ENCODE measurements at regions not wholly inside any gene's neighbourhood (a gene's known extent, or its start where the extent isn't known, plus 50 kb on each side); places are given as distances from the start of the nearest gene placed in this dataset.
"Not testable (repeated sequence)": the region's sequence is repeated elsewhere in the genome, so short reads cannot be mapped to it uniquely, and the experiment has no call there.

DNA sequence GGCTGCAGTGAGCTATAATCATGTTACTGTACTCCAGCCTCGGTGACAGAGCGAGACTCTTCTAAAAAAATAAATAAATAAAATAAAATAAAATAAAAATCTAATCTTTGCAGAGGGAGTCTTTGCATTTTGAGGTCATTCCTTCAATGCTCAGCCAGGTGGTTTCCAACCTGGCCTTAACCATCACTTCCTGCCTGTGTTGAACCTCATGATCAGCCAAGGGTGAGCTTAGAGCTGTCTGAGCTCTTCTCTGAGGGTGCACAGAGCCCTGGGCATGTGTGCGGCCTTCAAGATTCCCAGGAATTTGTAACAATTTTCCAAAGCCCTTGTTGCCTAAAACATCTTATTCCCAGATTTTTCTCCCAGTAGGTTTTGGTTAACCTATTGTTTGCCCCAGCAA, 94.3 kb downstream of the KCNJ12 start:
- not testable (repeated sequence) for H3K27me3 Mint-ChIP-seq (ENCODE audit: low read depth in 3 of 3); H3K36me3 Mint-ChIP-seq; H3K4me3 Mint-ChIP-seq; DNase-seq; H3K4me1 Mint-ChIP-seq; H3K9me3 Mint-ChIP-seq; H3K27ac Mint-ChIP-seq

DNA sequence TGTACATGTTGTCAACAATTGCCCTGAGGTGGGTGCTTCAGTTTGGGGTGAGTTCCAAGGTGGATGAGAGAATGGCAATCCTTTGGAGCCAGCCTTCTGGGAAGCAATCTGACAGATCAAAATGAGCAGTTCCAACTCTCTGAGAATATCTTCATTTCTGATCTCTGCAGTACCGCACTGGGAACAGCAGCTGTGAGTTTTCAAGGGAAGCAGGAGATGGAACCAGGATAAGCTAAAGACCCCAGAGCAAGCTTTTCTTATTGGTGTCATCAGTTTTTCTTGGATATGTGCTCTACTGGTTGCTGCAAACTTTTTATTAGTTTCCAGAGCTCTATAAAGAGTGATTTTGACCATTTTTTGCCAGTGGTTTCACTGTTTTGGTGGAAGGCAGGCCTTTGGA, 94.7 kb downstream of the KCNJ12 start:
- Mint-ChIP-seq H3K9me3 (peaks cover 0 to 2% (median 0%) of the 10 kb centered on the region in 6 donors), H3K27me3 (ENCODE audit: low read depth in 3 of 3) (peaks cover 0 to 2% (median under 1%) of the 10 kb centered on the region in 3 donors), H3K36me3 (no peaks in the 10 kb centered on the region), H3K4me1 (no peaks in the 10 kb centered on the region), H3K4me3 (no peak overlapping the region), H3K27ac (no peak overlapping the region)
- no peak for DNase-seq

DNA sequence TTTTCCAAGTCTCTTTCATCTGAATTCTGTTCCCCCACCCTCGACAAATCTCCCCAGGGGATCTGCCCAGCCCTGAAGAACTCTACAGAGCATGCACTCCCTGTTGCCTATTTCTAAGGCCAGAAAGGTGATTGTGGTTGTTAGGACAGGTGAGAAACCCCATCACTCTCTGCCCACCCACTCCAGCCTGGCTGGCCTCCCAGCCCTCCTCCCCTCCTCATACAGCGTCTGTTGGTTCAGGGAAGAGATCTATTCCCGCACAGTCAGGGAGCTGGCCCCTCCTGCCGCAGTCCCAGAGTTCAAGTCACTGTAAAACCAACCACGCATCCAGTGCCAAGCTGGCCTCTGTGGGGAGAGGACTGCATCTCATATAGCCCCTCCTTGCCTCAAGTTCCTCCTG, 98.7 kb downstream of the KCNJ12 start:
- Mint-ChIP-seq H3K36me3 (no peaks in the 10 kb centered on the region), H3K4me1 (no peaks in the 10 kb centered on the region), H3K27ac (no peak overlapping the region), H3K9me3 (peaks cover 0 to 12% (median 2%) of the 10 kb centered on the region in 6 donors), H3K4me3 (no peak overlapping the region), H3K27me3 (ENCODE audit: low read depth in 3 of 3) (peaks cover 2 to 7% (median 2%) of the 10 kb centered on the region in 3 donors)
- DNase-seq: no peak

DNA sequence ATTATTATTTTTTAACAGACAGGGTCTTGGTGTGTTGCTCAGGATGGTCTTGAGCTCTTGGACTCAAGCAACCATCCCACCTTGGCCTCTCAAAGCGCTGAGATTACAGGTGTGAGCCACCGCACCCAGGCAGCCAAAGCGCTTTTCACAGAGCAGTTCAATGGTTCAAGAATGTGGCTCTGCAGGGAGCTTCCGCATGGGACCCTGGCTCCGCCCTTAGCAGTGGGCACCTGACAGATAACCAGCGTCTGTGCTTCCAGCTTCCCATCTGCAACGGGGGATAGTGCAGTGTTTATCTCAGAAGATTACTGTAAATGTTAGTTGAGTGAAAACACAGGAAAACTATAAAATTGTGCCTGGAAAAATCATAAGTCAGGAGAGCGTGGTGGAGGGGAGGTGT, 99.4 kb downstream of the KCNJ12 start:
- peaks cover 2 to 14% (median 3%) of the 10 kb centered on the region in 3 donors for H3K27me3 Mint-ChIP-seq (ENCODE audit: low read depth in 3 of 3)
- DNase-seq: no peak
- H3K4me3 Mint-ChIP-seq: no peak overlapping the region
- no peaks in the 10 kb centered on the region for H3K36me3 Mint-ChIP-seq
- H3K4me1 Mint-ChIP-seq: no peaks in the 10 kb centered on the region
- peaks cover 0 to 12% (median 2%) of the 10 kb centered on the region in 6 donors for H3K9me3 Mint-ChIP-seq
- no peak overlapping the region for H3K27ac Mint-ChIP-seq

DNA sequence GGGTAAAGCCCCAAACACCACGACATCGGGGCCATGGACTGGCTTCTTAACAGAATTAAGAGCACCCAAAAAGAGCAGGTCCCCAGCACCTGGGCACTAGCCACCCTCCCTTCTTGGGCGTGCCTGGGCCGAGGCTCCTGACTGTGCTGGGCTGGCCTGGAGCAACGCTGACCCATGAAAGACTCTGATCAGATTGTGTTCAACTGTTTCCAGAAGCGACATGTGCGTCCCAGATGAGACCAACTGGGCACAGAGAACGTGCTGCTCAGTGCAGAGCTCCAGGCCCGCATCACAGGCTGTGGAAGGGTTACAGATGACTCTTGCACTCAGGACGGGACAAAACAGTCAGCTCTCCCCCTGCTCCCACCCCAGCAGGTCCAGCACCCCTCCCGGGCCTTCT, 100.7 kb downstream of the KCNJ12 start:
- Mint-ChIP-seq H3K4me1 (no peaks in the 10 kb centered on the region), H3K27me3 (ENCODE audit: low read depth in 3 of 3) (peaks cover 3 to 15% (median 3%) of the 10 kb centered on the region in 3 donors), H3K36me3 (no peaks in the 10 kb centered on the region), H3K4me3 (no peak overlapping the region), H3K9me3 (peaks cover 0 to 12% (median 2%) of the 10 kb centered on the region in 6 donors), H3K27ac (no peak overlapping the region)
- DNase-seq: no peak

DNA sequence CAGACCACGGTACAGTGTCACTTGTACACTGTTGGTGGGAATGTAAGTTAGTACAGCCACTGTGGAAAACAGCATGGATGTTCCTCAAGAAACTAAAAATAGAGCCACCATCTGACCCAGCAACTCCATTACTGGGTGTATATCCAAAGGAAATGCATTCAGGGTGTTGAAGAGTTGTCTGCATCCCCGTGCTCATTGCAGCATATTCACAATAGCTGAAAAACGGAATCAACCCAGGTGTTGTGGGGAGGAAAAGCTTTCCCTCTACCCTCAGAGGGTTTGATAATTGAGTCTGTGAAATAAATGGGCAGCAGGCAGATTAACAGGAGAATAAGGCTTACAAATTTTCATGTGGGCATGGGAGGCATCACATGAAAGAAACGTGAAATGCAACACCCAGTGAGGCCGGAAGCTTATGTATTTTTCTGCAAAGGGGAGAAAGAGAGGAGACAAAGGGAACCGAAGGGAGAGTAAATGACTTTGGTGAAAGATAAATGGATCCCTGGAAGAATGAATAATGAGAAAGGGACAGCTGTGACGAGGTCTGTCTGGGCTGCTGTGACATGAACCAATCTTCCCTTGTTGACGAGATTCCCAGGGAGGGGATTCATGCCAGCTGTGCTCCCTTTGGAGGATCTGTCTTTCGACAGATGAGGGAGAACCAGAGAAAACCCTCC, 106.2 kb downstream of the KCNJ12 start:
- Mint-ChIP-seq H3K27me3 (ENCODE audit: low read depth in 3 of 3) (peaks cover 8 to 19% (median 10%) of the 10 kb centered on the region in 3 donors), H3K4me1 (no peaks in the 10 kb centered on the region)

DNA sequence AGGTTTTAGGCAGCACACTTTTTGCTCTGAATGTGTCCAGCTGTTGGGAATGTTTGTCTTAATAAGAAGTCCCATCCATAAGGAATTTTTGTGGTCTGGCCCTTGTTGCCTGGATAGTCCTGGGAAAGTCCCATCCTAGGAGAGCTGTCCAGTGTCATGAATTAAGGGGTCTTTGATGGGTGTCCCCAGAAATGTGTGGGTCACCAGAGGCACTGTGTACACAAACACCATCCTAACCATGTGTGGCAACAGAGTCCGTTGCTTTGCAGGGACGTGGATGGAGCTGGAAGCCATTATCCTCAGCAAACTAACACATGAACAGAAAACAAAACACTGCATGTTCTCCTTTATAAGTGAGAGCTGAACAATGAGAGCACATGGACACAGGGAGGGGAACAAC, 111.9 kb downstream of the KCNJ12 start:
- not testable (repeated sequence) for DNase-seq; H3K4me1 Mint-ChIP-seq; H3K27me3 Mint-ChIP-seq (ENCODE audit: low read depth in 3 of 3); H3K36me3 Mint-ChIP-seq; H3K27ac Mint-ChIP-seq; H3K4me3 Mint-ChIP-seq; H3K9me3 Mint-ChIP-seq

More for the DNA sequence above, 106.2 kb downstream of the KCNJ12 start:
- Mint-ChIP-seq H3K36me3 (no peaks in the 10 kb centered on the region), H3K27ac (peak overlapping the region in 1 of 6 donors; percentile 58), H3K9me3 (peaks cover 0 to 12% (median under 1%) of the 10 kb centered on the region in 6 donors), H3K4me3 (no peak overlapping the region)
- DNase-seq: no peak

DNA sequence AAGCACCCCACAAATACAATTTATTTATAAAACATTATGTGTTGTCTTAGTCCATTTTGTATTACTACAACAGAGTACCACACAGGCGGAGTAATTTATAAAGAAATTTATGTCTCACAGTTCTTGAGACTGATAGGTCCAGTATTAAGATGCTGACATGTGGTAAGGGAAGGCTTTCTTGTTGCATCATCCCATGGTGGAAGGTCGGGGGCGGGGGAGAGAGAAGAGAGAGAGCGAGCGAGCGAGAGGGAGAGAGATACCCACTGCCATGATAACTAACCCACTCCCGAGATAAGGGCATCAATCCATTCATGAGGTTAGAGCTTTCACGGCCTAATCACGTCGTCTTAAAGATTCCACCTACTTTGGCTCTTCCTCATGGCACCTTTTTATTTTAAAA, 117.8 kb downstream of the KCNJ12 start:
- Mint-ChIP-seq H3K36me3 (no peaks in the 10 kb centered on the region), H3K4me1 (no peaks in the 10 kb centered on the region), H3K27me3 (ENCODE audit: low read depth in 3 of 3) (peaks cover 0 to 2% (median 1%) of the 10 kb centered on the region in 3 donors), H3K4me3 (no peak overlapping the region), H3K9me3 (no peaks in the 10 kb centered on the region), H3K27ac (no peak overlapping the region)
- DNase-seq: no peak

DNA sequence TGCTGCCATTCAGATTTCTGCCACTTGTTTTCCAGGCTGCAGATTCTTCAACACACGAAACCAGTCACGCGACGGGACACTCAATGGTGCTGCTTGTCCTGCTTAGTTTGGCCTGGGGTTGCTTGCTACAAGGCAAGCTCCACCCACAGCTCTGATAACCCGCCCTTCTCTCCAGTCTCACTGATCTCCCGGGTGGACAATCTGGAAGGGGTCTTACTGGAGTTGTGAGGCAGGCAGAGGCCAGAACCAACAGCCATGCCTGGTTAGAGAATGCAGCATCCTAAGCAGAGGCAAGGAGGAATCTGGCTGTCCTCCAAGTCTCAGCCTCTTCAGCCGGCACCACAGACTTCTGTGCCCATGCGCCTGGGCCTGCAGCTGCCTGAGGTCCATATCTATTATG, 119.1 kb downstream of the KCNJ12 start:
- no peak overlapping the region for H3K4me3 Mint-ChIP-seq
- H3K27ac Mint-ChIP-seq: no peak overlapping the region
- no peaks in the 10 kb centered on the region for H3K4me1 Mint-ChIP-seq
- H3K9me3 Mint-ChIP-seq: no peaks in the 10 kb centered on the region
- no peak for DNase-seq
- peaks cover 0 to 2% (median 1%) of the 10 kb centered on the region in 3 donors for H3K27me3 Mint-ChIP-seq (ENCODE audit: low read depth in 3 of 3)
- H3K36me3 Mint-ChIP-seq: no peaks in the 10 kb centered on the region

DNA sequence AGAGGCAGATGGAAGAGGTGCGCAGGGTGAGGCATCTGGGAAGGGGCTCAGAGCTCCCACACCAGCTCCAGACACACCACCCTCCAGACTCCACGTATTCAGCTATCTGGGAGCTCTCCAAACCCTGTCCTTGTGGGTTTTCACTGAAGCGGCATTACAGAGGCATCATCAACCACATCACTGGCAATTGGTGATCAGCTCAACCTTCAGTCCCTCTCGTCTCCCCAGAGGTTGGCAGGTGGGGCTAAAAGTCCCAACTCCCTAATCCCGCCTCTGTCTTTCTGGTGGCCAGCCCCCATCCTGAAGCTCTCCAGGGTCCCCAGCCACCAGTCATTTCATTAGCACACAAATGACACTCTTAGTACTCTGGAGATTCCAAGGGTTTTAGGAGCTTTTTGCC, 123.9 kb downstream of the KCNJ12 start:
- peaks cover 0 to 2% (median 1%) of the 10 kb centered on the region in 3 donors for H3K27me3 Mint-ChIP-seq (ENCODE audit: low read depth in 3 of 3)
- no peak for DNase-seq
- no peaks in the 10 kb centered on the region for H3K4me1 Mint-ChIP-seq
- no peak overlapping the region for H3K4me3 Mint-ChIP-seq
- no peaks in the 10 kb centered on the region for H3K36me3 Mint-ChIP-seq
- H3K9me3 Mint-ChIP-seq: no peaks in the 10 kb centered on the region
- H3K27ac Mint-ChIP-seq: no peak overlapping the region

DNA sequence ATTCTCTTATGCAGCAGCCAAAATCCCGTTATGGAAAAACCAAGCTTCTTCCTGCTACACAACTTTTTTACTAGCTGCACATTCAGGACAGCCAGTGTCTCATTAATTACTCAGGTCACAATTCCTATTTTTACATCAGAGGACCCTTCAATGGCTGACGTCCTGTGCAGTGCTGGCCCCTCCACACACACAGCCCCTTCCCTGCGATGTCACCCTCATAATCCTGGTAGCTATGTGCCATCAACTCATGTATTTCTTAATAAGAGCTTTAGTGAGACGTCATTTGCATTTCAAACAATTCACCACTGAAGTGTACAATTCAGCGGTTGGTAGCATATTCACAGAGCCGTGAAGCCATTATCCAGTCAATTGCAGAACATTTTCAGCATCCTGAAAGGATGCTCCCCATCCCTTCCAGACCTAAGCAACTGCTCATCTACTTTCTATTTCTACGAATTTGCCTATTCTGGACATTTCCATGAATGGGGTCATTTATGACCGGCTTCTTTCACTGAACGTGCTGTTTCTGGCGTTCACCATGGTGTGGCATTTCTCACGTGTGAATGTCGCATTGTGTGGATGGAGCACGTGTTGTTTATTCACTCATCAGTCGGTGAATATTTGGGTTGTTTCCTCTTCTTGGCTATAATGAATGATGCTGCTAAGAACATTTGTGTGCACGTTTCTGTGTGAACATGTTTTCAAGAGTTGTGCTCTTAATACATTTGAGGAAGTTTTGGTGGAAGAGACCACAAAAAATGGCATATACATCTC, 126.0 kb downstream of the KCNJ12 start:
- not testable (repeated sequence) for DNase-seq; H3K27me3 Mint-ChIP-seq (ENCODE audit: low read depth in 3 of 3); H3K4me3 Mint-ChIP-seq; H3K4me1 Mint-ChIP-seq; H3K27ac Mint-ChIP-seq; H3K36me3 Mint-ChIP-seq; H3K9me3 Mint-ChIP-seq

DNA sequence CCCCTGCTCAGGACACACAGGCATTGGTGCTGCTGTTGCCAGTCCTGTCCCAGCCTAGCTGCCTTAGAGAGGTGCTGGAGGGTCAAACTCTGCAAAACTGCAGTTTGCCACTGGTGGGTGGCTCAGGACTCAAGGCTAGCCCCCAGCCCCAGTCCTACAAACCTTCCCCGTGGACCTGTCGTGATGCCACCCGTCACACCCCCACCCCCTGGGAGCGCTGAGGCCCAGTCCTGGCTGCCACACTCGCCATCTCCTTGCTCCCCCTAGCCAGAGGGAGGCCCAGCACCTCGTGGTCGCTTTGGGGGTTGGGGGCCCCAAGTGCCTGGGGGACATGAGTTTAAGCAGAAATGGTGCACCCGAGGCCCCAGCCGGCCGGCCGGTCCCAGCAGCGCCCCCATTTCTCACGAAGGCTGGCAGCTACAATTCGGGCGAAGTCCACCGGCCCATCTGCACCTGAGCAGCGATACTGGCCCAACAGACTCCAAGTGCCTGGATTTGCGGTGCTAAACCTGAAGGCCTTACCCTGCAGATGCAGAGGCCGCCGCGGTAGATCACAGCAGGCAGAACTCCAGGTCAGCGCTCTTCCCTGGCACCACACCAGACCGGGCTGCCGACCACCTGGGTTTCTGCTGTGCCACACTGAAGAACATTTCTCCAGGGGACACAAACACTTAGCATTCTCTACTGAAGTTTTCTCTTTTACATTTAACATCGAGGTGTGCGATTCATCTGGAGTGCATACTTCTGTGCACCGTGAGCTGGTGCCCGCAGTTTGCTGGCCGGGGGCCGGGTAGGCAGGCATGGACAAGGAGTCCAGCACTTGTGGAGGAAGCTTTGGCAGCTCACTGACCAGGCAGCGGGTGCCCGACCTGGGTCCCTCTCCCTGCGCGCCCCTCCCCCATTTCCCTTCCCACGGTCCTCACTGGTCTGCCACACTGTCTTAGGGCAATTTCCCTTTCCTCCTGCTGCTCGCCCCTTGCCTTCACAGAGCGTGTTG, 130.0 kb downstream of the KCNJ12 start:
- Mint-ChIP-seq H3K36me3 (no peaks in the 10 kb centered on the region), H3K4me1 (peaks cover 4 to 5% of the 10 kb centered on the region in 2 donors), H3K27me3 (ENCODE audit: low read depth in 3 of 3) (peaks cover 4 to 25% (median 6%) of the 10 kb centered on the region in 3 donors), H3K27ac (no peak overlapping the region), H3K9me3 (no peaks in the 10 kb centered on the region), H3K4me3 (no peak overlapping the region)
- DNase-seq: no peak

DNA sequence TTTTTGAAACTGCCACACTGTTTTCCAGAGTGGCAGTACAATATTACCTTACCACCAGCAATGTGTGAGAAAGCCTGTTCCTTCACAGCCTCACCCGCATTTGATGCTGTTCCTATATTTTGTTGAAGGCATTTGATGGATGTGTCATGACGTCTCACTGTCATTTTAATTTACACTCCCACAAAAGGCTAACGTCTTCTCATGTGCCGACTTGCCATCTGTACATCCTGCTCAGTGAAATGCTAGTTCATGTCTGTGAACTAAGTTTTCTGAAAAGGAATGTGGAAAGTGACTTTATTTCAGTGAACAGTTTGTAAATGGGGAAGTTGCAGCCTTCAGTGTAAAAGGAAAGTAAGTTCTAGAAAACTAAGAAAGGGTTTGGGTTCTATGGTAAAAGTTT, 131.6 kb downstream of the KCNJ12 start:
- H3K9me3 Mint-ChIP-seq, DNase-seq, H3K36me3 Mint-ChIP-seq, H3K4me3 Mint-ChIP-seq, H3K27ac Mint-ChIP-seq: not testable (repeated sequence)
- peaks cover 9 to 27% (median 13%) of the 10 kb centered on the region in 3 donors for H3K27me3 Mint-ChIP-seq (ENCODE audit: low read depth in 3 of 3)
- peaks cover 10 to 15% of the 10 kb centered on the region in 2 donors for H3K4me1 Mint-ChIP-seq

DNA sequence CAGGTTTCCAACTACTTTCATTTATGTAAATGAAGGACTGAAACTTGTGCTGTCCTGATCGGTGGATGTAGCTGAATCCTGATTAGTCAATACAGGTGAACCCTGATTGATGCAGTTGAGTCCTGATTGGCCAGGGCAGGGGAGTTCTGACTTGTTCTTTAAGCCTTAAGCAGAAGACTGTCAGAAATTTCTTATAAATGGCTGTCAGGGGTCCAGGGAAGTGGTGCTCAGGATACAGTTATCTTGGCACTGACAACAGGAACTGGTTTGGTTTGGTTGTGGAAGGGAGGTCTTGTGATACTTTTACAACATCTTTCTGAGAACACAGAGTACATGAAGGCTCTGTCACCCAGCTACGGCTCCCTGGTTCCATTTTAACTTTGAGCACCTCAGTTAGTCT, 132.1 kb downstream of the KCNJ12 start:
- peaks cover 9 to 28% (median 13%) of the 10 kb centered on the region in 3 donors for H3K27me3 Mint-ChIP-seq (ENCODE audit: low read depth in 3 of 3)
- no peaks in the 10 kb centered on the region for H3K36me3 Mint-ChIP-seq
- H3K9me3 Mint-ChIP-seq: no peaks in the 10 kb centered on the region
- no peak overlapping the region for H3K27ac Mint-ChIP-seq
- H3K4me3 Mint-ChIP-seq: no peak overlapping the region
- no peak for DNase-seq
- H3K4me1 Mint-ChIP-seq: peaks cover 10 to 15% of the 10 kb centered on the region in 2 donors

All from immature natural killer cell (primary cell).